ENCODE measurements at regions not wholly inside any gene's neighbourhood (a gene's known extent, or its start where the extent isn't known, plus 50 kb on each side); places are given as distances from the start of the nearest gene placed in this dataset.
"Not testable (repeated sequence)": the region's sequence is repeated elsewhere in the genome, so short reads cannot be mapped to it uniquely, and the experiment has no call there.

- not testable (repeated sequence) for TF ChIP-seq GLIS3 (CRISPR knock-in tag; IDR thresholded peaks at IDR 0.05); TCF4 (CRISPR knock-in tag; IDR thresholded peaks at IDR 0.05; ENCODE audit: borderline replicate concordance); ZFP3 (CRISPR knock-in tag; IDR thresholded peaks at IDR 0.05); ZNF8 (CRISPR knock-in tag; IDR thresholded peaks at IDR 0.05); SNAI2 (CRISPR knock-in tag; IDR thresholded peaks at IDR 0.05); OSR1 (CRISPR knock-in tag; IDR thresholded peaks at IDR 0.05)
These were observed 72.8 kb upstream of the TOP1 start for GRCh38 chr20:40955826-40956225.
